IMR-90 (cell line): ENCODE measurements at regions not wholly inside any gene's neighbourhood (a gene's known extent, or its start where the extent isn't known, plus 50 kb on each side); places are given as distances from the start of the nearest gene placed in this dataset.

Experiments used
- ATAC-seq: fragments of 200-7000 bp; cut with Tn5 transposase; 2 replicates; pipeline ENCODE4 v1.9.1; 2020; ENCODE audit warnings: low read depth, mild to moderate bottlenecking, moderate library complexity
- BruUV-seq: library from RNA; stranded (reverse); fragments of 400-500 nt; replicated peaks from 2 replicates; lab custom pipeline; 2021; lab: Mats Ljungman, UMichigan
- CTCF ChIA-PET: fragments of 300-600 bp; formaldehyde crosslinking; extraction: SDS; loops from one replicate; lab custom pipeline; 2021; ENCODE audit warnings: antibody characterized with exemption; lab: Yijun Ruan, JAX
- POLR2A ChIA-PET: fragments of 300-600 bp; sonication (Branson Sonifier 250); formaldehyde crosslinking; loops from one replicate; lab custom pipeline; 2022; ENCODE audit warnings: antibody characterized with exemption; ENCODE audit not compliant: unreplicated experiment; lab: Charles Lee
- DNase-seq: peaks from one replicate; pipeline ENCODE4 v3.0.0; 2013
- H2AFZ ChIP-seq: replicated peaks from 2 replicates; pipeline ENCODE3; 2013; ENCODE audit warnings: low read length, mild to moderate bottlenecking; ENCODE audit not compliant: poor library complexity
- H2AK5ac ChIP-seq: 2 replicates; pipeline ENCODE4 v1.6.1; 2013; ENCODE audit warnings: low read depth, low read length, inconsistent platforms
- H2AK9ac ChIP-seq: replicated peaks from 2 replicates; pipeline ENCODE3; 2013; ENCODE audit warnings: mild to moderate bottlenecking, low read depth, low read length, moderate library complexity; ENCODE audit not compliant: poor library complexity
- H2BK120ac ChIP-seq: 2 replicates; pipeline ENCODE4 v1.6.1; 2013; ENCODE audit warnings: low read depth, low read length, inconsistent platforms
- H2BK15ac ChIP-seq: 3 replicates; pipeline ENCODE4 v1.6.1; 2013; ENCODE audit warnings: low read depth, low read length, inconsistent platforms
- H2BK20ac ChIP-seq: 2 replicates; pipeline ENCODE4 v1.6.1; 2013; ENCODE audit warnings: low read depth, mild to moderate bottlenecking, inconsistent platforms, low read length, moderate library complexity
- H2BK5ac ChIP-seq: 2 replicates; pipeline ENCODE4 v1.6.1; 2013; ENCODE audit warnings: mild to moderate bottlenecking, low read depth, low read length, inconsistent platforms; ENCODE audit not compliant: poor library complexity, severe bottlenecking
- H3K14ac ChIP-seq: replicated peaks from 2 replicates; pipeline ENCODE4 v1.6.1; 2013; ENCODE audit warnings: low read depth, low read length, inconsistent platforms
- H3K18ac ChIP-seq: 2 replicates; pipeline ENCODE4 v1.6.1; 2013; ENCODE audit warnings: low read depth, low read length, control low read depth
- H3K23ac ChIP-seq: 2 replicates; pipeline ENCODE4 v1.6.1; 2013; ENCODE audit warnings: low read depth, low read length, inconsistent platforms
- H3K27ac ChIP-seq: 2 replicates; pipeline ENCODE4 v1.5.1; 2013; ENCODE audit warnings: mild to moderate bottlenecking, control low read depth, low read length; ENCODE audit not compliant: insufficient read depth
- H3K27me3 ChIP-seq: 2 replicates; pipeline ENCODE4 v1.6.1; 2013; ENCODE audit warnings: low read length; ENCODE audit not compliant: control insufficient read depth, insufficient read depth
- H3K36me3 ChIP-seq: 2 replicates; pipeline ENCODE4 v1.6.1; 2013; ENCODE audit warnings: low read length, mixed read lengths; ENCODE audit not compliant: control insufficient read depth, insufficient read depth
- H3K4ac ChIP-seq: 2 replicates; pipeline ENCODE4 v1.6.1; 2013; ENCODE audit warnings: low read depth, low read length, inconsistent platforms
- H3K4me1 ChIP-seq: 2 replicates; pipeline ENCODE4 v1.6.1; 2013; ENCODE audit warnings: low read length, mixed read lengths; ENCODE audit not compliant: control insufficient read depth, insufficient read depth
- H3K4me2 ChIP-seq: 2 replicates; pipeline ENCODE4 v1.6.1; 2013; ENCODE audit warnings: low read depth, mild to moderate bottlenecking, control low read depth, low read length, moderate library complexity
- H3K4me3 ChIP-seq: 2 replicates; pipeline ENCODE4 v1.5.1; 2013; ENCODE audit warnings: low read depth, mild to moderate bottlenecking, control low read depth, low read length, moderate library complexity; ENCODE audit not compliant: insufficient read depth
- H3K56ac ChIP-seq: 2 replicates; pipeline ENCODE4 v1.6.1; 2013; ENCODE audit warnings: low read length, inconsistent platforms; ENCODE audit not compliant: insufficient read depth; ENCODE audit errors: extremely low read depth
- H3K79me1 ChIP-seq, 2 experiments: 2 replicates each; pipeline ENCODE4 v1.6.1; 2013; ENCODE audit warnings: low read length in 2 of 2, inconsistent platforms in 1 of 2, low read depth in 1 of 2
- H3K9ac ChIP-seq: 2 replicates; pipeline ENCODE4 v1.6.1; 2013; ENCODE audit warnings: low read depth, low read length, control low read depth
- H3K9me1 ChIP-seq: 2 replicates; pipeline ENCODE4 v1.6.1; 2013; ENCODE audit warnings: low read length, inconsistent platforms; ENCODE audit not compliant: insufficient read depth
- H3K9me3 ChIP-seq: 2 replicates; pipeline ENCODE4 v1.6.1; 2013; ENCODE audit warnings: low read length; ENCODE audit not compliant: control insufficient read depth, insufficient read depth
- H4K20me1 ChIP-seq: 2 replicates; pipeline ENCODE4 v1.6.1; 2013; ENCODE audit warnings: low read length, inconsistent platforms; ENCODE audit not compliant: insufficient read depth
- H4K5ac ChIP-seq: 2 replicates; pipeline ENCODE4 v1.6.1; 2013; ENCODE audit warnings: mild to moderate bottlenecking, low read depth, low read length, control low read depth
- H4K8ac ChIP-seq, 2 experiments: 2 replicates each; pipeline ENCODE4 v1.6.1; 2013; ENCODE audit warnings: low read depth in 2 of 2, low read length in 2 of 2, control low read depth in 1 of 2, inconsistent platforms in 1 of 2
- H4K91ac ChIP-seq: 2 replicates; pipeline ENCODE4 v1.6.1; 2013; ENCODE audit warnings: low read depth, low read length, inconsistent platforms; ENCODE audit not compliant: insufficient read depth
- BHLHE40 ChIP-seq: fragments of 150-350 bp; IDR thresholded peaks from 2 replicates; pipeline ENCODE4 v1.6.1; 2016; ENCODE audit warnings: mild to moderate bottlenecking, low read depth, low read length
- CEBPB ChIP-seq: IDR thresholded peaks from 2 replicates; pipeline ENCODE4 v1.6.1; 2012; ENCODE audit warnings: low read depth, low read length, improper control_type of control experiment
- CHD1 ChIP-seq: IDR thresholded peaks from 2 replicates; pipeline ENCODE4 v1.6.1; 2012; ENCODE audit warnings: low read depth, low read length, improper control_type of control experiment
- CTCF ChIP-seq: conservative IDR thresholded peaks from 2 replicates; pipeline ENCODE4 v1.5.1; 2012; ENCODE audit warnings: mild to moderate bottlenecking, low read depth, low read length, improper control_type of control experiment
- FOS ChIP-seq: fragments of 150-350 bp; IDR thresholded peaks from 2 replicates; pipeline ENCODE4 v1.6.1; 2016; ENCODE audit warnings: low read depth, low read length
- MAZ ChIP-seq: IDR thresholded peaks from 2 replicates; pipeline ENCODE4 v1.6.1; 2012; ENCODE audit warnings: low read depth, mild to moderate bottlenecking, low read length, improper control_type of control experiment, moderate library complexity, borderline replicate concordance
- MXI1 ChIP-seq: IDR thresholded peaks from 2 replicates; pipeline ENCODE4 v1.6.1; 2012; ENCODE audit warnings: low read depth, mild to moderate bottlenecking, low read length, moderate library complexity, borderline replicate concordance
- NFE2L2 ChIP-seq: fragments of 150-350 bp; IDR thresholded peaks from 2 replicates; pipeline ENCODE4 v1.6.1; 2016; ENCODE audit warnings: low read depth, mild to moderate bottlenecking, low read length
- RAD21 ChIP-seq: IDR thresholded peaks from 2 replicates; pipeline ENCODE4 v1.6.1; 2012; ENCODE audit warnings: low read length, improper control_type of control experiment
- RCOR1 ChIP-seq: IDR thresholded peaks from 2 replicates; pipeline ENCODE4 v1.6.1; 2012; ENCODE audit warnings: mild to moderate bottlenecking, low read length, improper control_type of control experiment; ENCODE audit not compliant: insufficient replicate concordance
- RFX5 ChIP-seq: IDR thresholded peaks from 2 replicates; pipeline ENCODE4 v1.8.0; 2012; ENCODE audit warnings: low read depth, mild to moderate bottlenecking, low read length, moderate library complexity
- USF2 ChIP-seq: fragments of 150-350 bp; IDR thresholded peaks from 2 replicates; pipeline ENCODE4 v1.6.1; 2017; ENCODE audit warnings: mild to moderate bottlenecking, antibody characterized with exemption, low read length, low read depth
- WGBS, 2 experiments: methylation state at CpG; one replicate each; pipeline versions ENCODE4 v1.1.5 to v1.1.7; 2013; ENCODE audit warnings: missing lambda C conversion rate in 2 of 2; ENCODE audit not compliant: insufficient read length in 1 of 2; ENCODE audit errors: extremely low coverage in 2 of 2; 5-methylcytosine and 5-hydroxymethylcytosine counted together
- dilution Hi-C: fragments of 300-500 bp; cut with HindIII; formaldehyde crosslinking; loops from one replicate; pipeline ENCODE4 v1.14.3; 2018; ENCODE audit warnings: low sequenced_read_pairs; ENCODE audit not compliant: unreplicated experiment
- in situ Hi-C: fragments of 300-500 bp; cut with MboI; formaldehyde crosslinking; loops from 3 replicates; pipeline ENCODE4 v1.14.3; 2019; ENCODE audit warnings: low sequenced_read_pairs, inconsistent platforms, mixed read lengths
- intact Hi-C: fragments of 100-400 bp; cut with micrococcal nuclease; formaldehyde crosslinking; loops from 2 replicates; pipeline ENCODE4 v1.10.0; 2022

GRCh38 chr6:112581015-112581414 lies 233.9 kb downstream of the RFPL4B start:
- Histone ChIP-seq H4K20me1 (no peaks in the 10 kb centered on the region), H3K9me3 (no peaks in the 10 kb centered on the region), H3K4me3 (no peak overlapping the region), H3K4ac (no peak overlapping the region), H3K56ac (no peak overlapping the region), H3K9ac (no peak overlapping the region), H3K36me3 (no peaks in the 10 kb centered on the region), H2AK9ac (no peak overlapping the region), H3K14ac (no peak overlapping the region), H3K79me1 (no peaks in the 10 kb centered on the region), H4K91ac (no peak overlapping the region), H3K4me1 (no peaks in the 10 kb centered on the region), H4K8ac (no peak overlapping the region), H2AFZ (no peak overlapping the region), H2BK5ac (no peak overlapping the region), H3K27me3 (no peaks in the 10 kb centered on the region), H3K23ac (no peak overlapping the region), H3K9me1 (no peaks in the 10 kb centered on the region), H3K4me2 (no peak overlapping the region), H2AK5ac (no peak overlapping the region), H3K18ac (no peak overlapping the region), H3K27ac (no peak overlapping the region), H2BK20ac (no peak overlapping the region), H2BK120ac (no peak overlapping the region), H4K5ac (no peak overlapping the region), H2BK15ac (no peak overlapping the region)
- POLR2A ChIA-PET, result no interaction called here
- no TSS peak for BruUV-seq
- CTCF ChIA-PET, result interaction anchor here (0.5 to 1.3 kb wide), 3 partner anchors 11 to 152 kb away, joined by 3 read pairs; no protein-coding TSS in a partner anchor
- intact Hi-C loops, result no loop called here
- TF ChIP-seq NFE2L2, result no peak
- no peak for TF ChIP-seq USF2
- no peak for TF ChIP-seq RCOR1
- no peak for TF ChIP-seq BHLHE40
- TF ChIP-seq CHD1, result no peak
- no peak for TF ChIP-seq FOS
- TF ChIP-seq CEBPB, result no peak
- TF ChIP-seq MXI1, result no peak
- no peak for TF ChIP-seq RFX5
- TF ChIP-seq MAZ, result no peak
- no peak for TF ChIP-seq CTCF
- TF ChIP-seq RAD21, result no peak
- ATAC-seq (no peak), DNase-seq (no peak)
- dilution Hi-C loops, result no loop called here
- in situ Hi-C loops, result no loop called here
- no CpG with 5 or more reads among the region's 1 CpG for whole genome bisulfite sequencing, 2 experiments
